HEK293T (cell line): ENCODE measurements at regions not wholly inside any gene's neighbourhood (a gene's known extent, or its start where the extent isn't known, plus 50 kb on each side); places are given as distances from the start of the nearest gene placed in this dataset.
A peak's percentile ranks its signal among the peaks of the same experiment; 100 is the strongest.
"Not testable (repeated sequence)": the region's sequence is repeated elsewhere in the genome, so short reads cannot be mapped to it uniquely, and the experiment has no call there.

Experiments used
- CTCF ChIA-PET: fragments of 350-600 bp; formaldehyde crosslinking; extraction: SDS; loops from one replicate; lab custom pipeline; 2021; ENCODE audit warnings: antibody characterized with exemption, inconsistent platforms; lab: Yijun Ruan, JAX
- POLR2A ChIA-PET: fragments of 350-600 bp; formaldehyde crosslinking; extraction: SDS; loops from one replicate; lab custom pipeline; 2020; ENCODE audit warnings: antibody characterized with exemption, inconsistent platforms; lab: Yijun Ruan, JAX
- DNase-seq: peaks from one replicate; pipeline ENCODE4 v3.0.0; 2012; ENCODE audit warnings: mixed read lengths; ENCODE audit errors: extremely low spot score
- ARNT ChIP-seq: fragments of 450-650 bp; IDR thresholded peaks from 2 replicates; pipeline ENCODE4 v1.6.1; 2017; ENCODE audit warnings: mild to moderate bottlenecking
- BHLHE40 ChIP-seq: fragments of 450-650 bp; IDR thresholded peaks from 2 replicates; pipeline ENCODE4 v1.6.1; 2016; ENCODE audit warnings: mild to moderate bottlenecking, moderate library complexity, borderline replicate concordance
- CTBP1 ChIP-seq: fragments of 450-650 bp; IDR thresholded peaks from 2 replicates; pipeline ENCODE4 v1.6.1; 2016; ENCODE audit warnings: borderline replicate concordance
- ELF4 ChIP-seq: fragments of 450-650 bp; IDR thresholded peaks from 2 replicates; pipeline ENCODE4 v1.6.1; 2017; ENCODE audit warnings: antibody characterized with exemption
- FOXA1 ChIP-seq: fragments of 450-650 bp; IDR thresholded peaks from 2 replicates; pipeline ENCODE4 v1.6.1; 2016; ENCODE audit warnings: mild to moderate bottlenecking
- FOXK2 ChIP-seq: fragments of 450-650 bp; IDR thresholded peaks from 2 replicates; pipeline ENCODE4 v1.6.1; 2016; ENCODE audit warnings: mild to moderate bottlenecking
- FOXM1 ChIP-seq: fragments of 450-650 bp; IDR thresholded peaks from 2 replicates; pipeline ENCODE4 v1.6.1; 2017; ENCODE audit warnings: mild to moderate bottlenecking, borderline replicate concordance
- HDGF ChIP-seq: fragments of 450-650 bp; IDR thresholded peaks from 2 replicates; pipeline ENCODE4 v1.6.1; 2017; ENCODE audit warnings: antibody characterized with exemption, borderline replicate concordance
- L3MBTL2 ChIP-seq: fragments of 450-650 bp; conservative IDR thresholded peaks from 2 replicates; pipeline ENCODE4 v1.6.1; 2016; ENCODE audit warnings: mild to moderate bottlenecking
- LEF1 ChIP-seq: fragments of 450-650 bp; IDR thresholded peaks from 2 replicates; pipeline ENCODE4 v1.6.1; 2017; ENCODE audit warnings: mild to moderate bottlenecking, borderline replicate concordance
- NFRKB ChIP-seq: fragments of 450-650 bp; IDR thresholded peaks from 2 replicates; pipeline ENCODE4 v1.6.1; 2016; ENCODE audit warnings: mild to moderate bottlenecking, moderate library complexity
- PKNOX1 ChIP-seq: fragments of 450-650 bp; IDR thresholded peaks from 2 replicates; pipeline ENCODE4 v1.6.1; 2016
- SP1 ChIP-seq: fragments of 450-650 bp; IDR thresholded peaks from 2 replicates; pipeline ENCODE4 v1.6.1; 2017
- SUZ12 ChIP-seq: fragments of 450-650 bp; IDR thresholded peaks from 2 replicates; pipeline ENCODE4 v1.6.1; 2016; ENCODE audit warnings: mild to moderate bottlenecking
- TARDBP ChIP-seq: fragments of 450-650 bp; IDR thresholded peaks from 2 replicates; pipeline ENCODE4 v1.6.1; 2016
- ZNF384 ChIP-seq: fragments of 450-650 bp; IDR thresholded peaks from 2 replicates; pipeline ENCODE4 v1.6.1; 2016

GRCh38 chr3:127071597-127072001, 88.7 kb downstream of the PLXNA1 start:
- POLR2A ChIA-PET: no interaction called here
- DNase-seq: no peak
- no peak for TF ChIP-seq TARDBP
- no peak for TF ChIP-seq CTBP1
- TF ChIP-seq FOXA1: no peak
- no peak for TF ChIP-seq SP1
- TF ChIP-seq SUZ12: no peak
- no peak for TF ChIP-seq FOXM1
- no peak for TF ChIP-seq FOXK2
- TF ChIP-seq LEF1: no peak
- TF ChIP-seq L3MBTL2: no peak
- TF ChIP-seq ELF4: no peak
- TF ChIP-seq PKNOX1: no peak
- no peak for TF ChIP-seq NFRKB
- CTCF ChIA-PET: no interaction called here

- POLR2A ChIA-PET: no interaction called here
- DNase-seq: no peak
- TF ChIP-seq NFRKB: no peak
- no peak for TF ChIP-seq LEF1
- TF ChIP-seq L3MBTL2: no peak
- no peak for TF ChIP-seq FOXM1
- TF ChIP-seq BHLHE40: no peak
- TF ChIP-seq FOXA1: no peak
- TF ChIP-seq ELF4: no peak
- no peak for TF ChIP-seq TARDBP
- no peak for TF ChIP-seq HDGF
- no peak for TF ChIP-seq SP1
- TF ChIP-seq FOXK2: no peak
- no peak for TF ChIP-seq ZNF384
- no peak for TF ChIP-seq CTBP1
- no peak for TF ChIP-seq ARNT
- TF ChIP-seq PKNOX1: no peak
- CTCF ChIA-PET: no interaction called here
These were observed 89.4 kb downstream of the PLXNA1 start for GRCh38 chr3:127072221-127072771.

GRCh38 chr3:127072971-127073783, 90.3 kb downstream of the PLXNA1 start:
- POLR2A ChIA-PET: no interaction called here
- TF ChIP-seq TARDBP (no peak), HDGF (no peak), NFRKB (no peak), L3MBTL2 (no peak), ARNT (no peak), CTBP1 (no peak), PKNOX1 (no peak)
- DNase-seq: no peak
- CTCF ChIA-PET: no interaction called here

GRCh38 chr3:127073941-127074820, 91.3 kb downstream of the PLXNA1 start:
- no peak for DNase-seq
- POLR2A ChIA-PET: no interaction called here
- TF ChIP-seq TARDBP (no peak), SP1 (no peak), SUZ12 (no peak), FOXM1 (no peak), BHLHE40 (no peak), L3MBTL2 (no peak), FOXK2 (no peak), ELF4 (no peak), CTBP1 (no peak), ZNF384 (no peak), HDGF (no peak), FOXA1 (no peak), LEF1 (no peak), NFRKB (no peak), PKNOX1 (no peak)
- CTCF ChIA-PET: no interaction called here

GRCh38 chr3:127074900-127075360, 92.0 kb downstream of the PLXNA1 start:
- CTCF ChIA-PET: no interaction called here
- POLR2A ChIA-PET: no interaction called here
- peak; percentile 50 for DNase-seq
- no peak for TF ChIP-seq PKNOX1
- TF ChIP-seq TARDBP: no peak
- no peak for TF ChIP-seq BHLHE40
- no peak for TF ChIP-seq LEF1
- TF ChIP-seq CTBP1: no peak
- TF ChIP-seq FOXM1: no peak

GRCh38 chr3:127076166-127076992, 93.5 kb downstream of the PLXNA1 start:
- POLR2A ChIA-PET, CTCF ChIA-PET, DNase-seq: not testable (repeated sequence)
